ENCODE measurements at regions not wholly inside any gene's neighbourhood (a gene's known extent, or its start where the extent isn't known, plus 50 kb on each side); places are given as distances from the start of the nearest gene placed in this dataset.
"Not testable (repeated sequence)": the region's sequence is repeated elsewhere in the genome, so short reads cannot be mapped to it uniquely, and the experiment has no call there.

DNA sequence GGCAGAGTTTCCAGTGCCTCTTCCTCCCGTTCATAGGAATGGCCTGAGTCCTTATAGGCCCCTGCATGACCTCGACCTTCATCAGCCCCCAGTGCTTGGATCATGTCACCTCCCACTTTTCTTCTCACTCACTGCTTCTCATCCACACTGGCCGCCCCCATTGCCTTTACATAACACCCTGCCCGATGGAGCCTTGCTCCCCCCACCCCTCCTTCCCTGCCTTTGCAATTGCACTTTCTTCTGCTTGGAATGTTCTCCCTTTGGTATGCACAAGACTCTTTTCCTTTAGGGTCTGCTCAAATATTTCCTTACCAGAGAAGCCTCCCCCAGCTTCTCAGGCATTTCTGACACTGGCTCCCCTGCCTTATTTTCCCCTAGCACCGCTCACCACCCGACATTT is 125.2 kb upstream of the KCNJ6 start:
- DNase-seq (ENCODE audit: low read depth), result no peak

DNA sequence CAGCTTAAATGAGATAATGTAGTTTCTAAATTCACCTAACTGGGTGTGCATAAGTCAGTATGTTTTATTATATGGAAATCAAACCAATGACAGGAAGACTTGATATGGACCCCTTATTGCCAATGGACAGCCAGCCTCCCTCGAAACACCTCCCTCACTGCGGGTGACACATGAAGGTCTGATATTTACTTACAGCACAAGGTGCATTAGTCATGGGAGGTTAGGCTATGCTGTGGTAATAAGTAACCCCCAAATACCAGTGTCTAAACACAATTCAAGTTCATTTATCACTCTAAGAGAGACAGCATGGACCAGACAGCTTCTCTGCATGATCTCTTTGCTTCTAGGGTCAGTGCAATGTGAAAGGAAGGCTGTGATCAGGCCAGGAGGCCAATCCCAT is 126.0 kb upstream of the KCNJ6 start:
- no peak for DNase-seq (ENCODE audit: low read depth)

DNA sequence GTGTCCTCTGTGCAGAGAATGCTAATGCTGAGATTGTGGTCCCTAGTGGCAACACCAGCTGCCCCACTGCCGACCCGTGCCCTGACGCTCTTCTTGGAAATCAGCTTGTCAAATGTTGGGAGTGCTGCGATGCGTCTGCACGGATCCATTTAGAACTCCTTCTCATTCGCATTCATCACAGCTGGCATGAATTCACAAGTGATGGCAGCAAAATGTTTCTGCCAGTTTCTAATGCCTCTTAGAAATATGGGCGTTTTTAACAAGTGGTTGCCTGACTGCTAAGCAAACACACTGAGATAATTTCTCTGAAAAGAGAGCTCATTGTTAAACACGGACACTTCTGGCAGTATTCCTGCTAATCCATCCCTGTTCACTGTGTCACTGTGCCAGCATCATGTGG is 131.9 kb upstream of the KCNJ6 start:
- DNase-seq (ENCODE audit: low read depth), result no peak

DNA sequence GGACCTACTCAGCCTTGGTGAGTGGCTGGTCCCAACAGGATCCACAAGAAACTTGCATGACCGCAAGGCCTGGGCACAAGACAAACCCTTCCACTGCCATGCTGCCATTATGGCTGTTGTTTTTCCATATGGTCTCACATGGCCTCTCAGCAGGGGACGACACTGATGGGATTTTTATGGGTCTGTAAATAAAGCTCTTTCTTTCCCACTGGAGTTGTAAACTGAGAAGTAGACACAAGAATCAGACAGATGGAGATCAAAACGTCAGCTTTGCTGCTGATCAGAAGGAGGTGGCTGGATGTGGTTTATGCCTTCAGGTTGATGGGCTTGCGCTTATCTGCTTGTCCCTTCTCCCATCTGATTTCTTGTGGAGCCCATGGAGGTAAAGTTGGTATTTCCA is 138.1 kb upstream of the KCNJ6 start:
- no peak for DNase-seq (ENCODE audit: low read depth)

DNA sequence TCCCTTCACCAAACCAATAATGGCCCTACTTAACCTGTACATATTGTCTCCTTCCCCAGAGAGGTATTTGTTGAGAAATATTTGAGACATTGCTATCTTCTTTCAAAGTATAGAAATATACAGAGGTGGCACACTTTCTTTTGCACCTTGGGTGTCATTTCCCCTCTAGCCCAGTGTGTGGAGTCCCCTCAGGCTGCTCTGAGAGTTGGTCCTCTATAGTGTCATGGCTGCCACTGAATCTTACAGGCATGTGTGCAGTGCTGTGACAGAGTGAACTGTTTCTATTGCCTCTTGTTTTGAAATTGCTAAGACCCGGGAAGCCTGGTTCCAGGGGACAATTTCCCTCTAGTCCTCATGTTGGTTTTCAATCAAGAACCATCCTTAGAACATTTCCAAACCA is 140.2 kb upstream of the KCNJ6 start:
- no peak for DNase-seq (ENCODE audit: low read depth)

DNA sequence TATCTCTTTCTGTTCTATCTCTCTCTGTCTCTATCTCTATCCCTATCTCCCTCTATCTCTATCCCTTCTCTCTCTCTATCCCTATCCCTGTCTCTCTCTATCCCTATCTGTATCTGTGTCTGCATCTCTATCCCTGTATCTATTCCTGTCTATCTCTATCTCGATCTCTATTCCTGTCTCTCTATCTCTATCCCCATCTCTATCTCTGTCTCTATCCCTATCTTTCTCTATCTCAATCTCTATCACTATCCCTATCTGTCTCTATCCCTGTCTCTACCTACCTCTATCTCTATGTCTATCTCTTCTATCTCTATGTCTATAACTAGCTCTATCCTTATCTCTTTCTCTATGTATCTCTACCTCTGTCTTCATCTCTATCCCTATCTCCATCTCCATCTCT is 141.4 kb upstream of the KCNJ6 start:
- DNase-seq (ENCODE audit: low read depth), result no peak

DNA sequence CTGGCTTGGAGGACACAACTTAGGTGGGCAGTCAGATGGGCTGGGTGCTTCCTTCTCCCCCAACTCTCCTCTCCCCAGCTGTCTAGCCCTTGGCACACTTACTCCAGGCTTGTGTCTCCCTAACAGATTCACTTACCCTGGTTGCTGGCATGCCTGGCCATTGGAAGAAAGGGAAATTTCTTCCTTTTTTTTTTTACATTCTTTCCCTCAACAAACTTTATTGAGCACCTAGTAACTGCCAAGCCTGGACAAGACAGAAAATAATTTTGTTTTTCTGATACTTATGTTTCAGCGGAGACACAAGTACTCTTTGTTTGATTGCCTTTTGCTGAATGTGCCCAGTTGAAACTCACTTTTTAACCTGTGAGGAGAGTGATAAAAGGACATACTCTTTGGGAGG is 144.3 kb upstream of the KCNJ6 start:
- no peak for DNase-seq (ENCODE audit: low read depth)

DNA sequence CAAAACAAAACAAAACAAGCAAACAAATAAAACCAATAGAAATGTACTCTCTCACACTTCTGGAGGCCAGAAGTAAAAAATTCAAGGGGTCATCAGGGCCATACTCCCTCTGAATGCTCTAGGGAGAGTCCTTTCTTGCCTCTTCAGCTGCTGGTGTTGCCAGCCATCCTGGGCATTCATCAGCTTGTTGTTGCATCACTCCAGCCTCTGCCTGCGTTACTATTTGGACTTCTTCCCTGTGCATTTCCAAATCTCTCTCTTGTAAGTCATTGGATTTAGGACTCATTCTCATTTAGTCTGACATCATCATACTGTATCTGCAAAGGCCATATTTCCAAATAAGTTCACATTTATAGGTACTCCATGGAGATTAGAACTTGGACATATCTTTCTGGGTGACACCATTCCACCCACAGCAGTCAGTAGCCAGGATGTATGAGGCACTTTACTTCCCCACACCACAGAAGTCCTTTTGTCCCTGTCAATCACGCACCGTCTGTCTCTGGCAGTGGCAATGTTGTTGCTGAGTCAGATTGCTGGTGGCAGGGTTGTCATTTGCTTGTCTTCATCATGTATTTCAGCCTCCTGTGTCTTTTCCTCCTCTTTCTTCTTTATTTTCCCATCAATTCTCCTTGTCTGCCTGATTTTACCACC is 151.0 kb upstream of the KCNJ6 start:
- DNase-seq (ENCODE audit: low read depth), result peak; percentile 36

DNA sequence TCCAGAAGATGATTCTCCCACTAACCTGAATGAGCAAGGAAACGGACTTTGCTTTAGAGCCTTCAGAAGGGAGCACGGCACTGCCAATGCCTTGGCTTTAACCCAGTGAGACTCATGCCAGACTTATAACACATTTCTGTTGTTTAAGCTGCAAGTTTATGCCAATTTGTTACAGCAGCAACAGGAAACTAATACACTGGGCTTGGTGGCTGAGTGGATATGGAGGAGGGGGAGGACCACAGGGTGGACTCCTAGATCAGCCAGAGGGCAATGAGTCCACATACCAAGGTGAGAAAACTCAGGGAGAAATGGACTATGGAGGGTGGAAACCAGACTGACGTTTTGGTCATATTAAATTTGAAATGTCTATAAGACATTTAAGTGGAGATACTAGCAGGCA is 156.2 kb upstream of the KCNJ6 start:
- DNase-seq (ENCODE audit: low read depth), result no peak

DNA sequence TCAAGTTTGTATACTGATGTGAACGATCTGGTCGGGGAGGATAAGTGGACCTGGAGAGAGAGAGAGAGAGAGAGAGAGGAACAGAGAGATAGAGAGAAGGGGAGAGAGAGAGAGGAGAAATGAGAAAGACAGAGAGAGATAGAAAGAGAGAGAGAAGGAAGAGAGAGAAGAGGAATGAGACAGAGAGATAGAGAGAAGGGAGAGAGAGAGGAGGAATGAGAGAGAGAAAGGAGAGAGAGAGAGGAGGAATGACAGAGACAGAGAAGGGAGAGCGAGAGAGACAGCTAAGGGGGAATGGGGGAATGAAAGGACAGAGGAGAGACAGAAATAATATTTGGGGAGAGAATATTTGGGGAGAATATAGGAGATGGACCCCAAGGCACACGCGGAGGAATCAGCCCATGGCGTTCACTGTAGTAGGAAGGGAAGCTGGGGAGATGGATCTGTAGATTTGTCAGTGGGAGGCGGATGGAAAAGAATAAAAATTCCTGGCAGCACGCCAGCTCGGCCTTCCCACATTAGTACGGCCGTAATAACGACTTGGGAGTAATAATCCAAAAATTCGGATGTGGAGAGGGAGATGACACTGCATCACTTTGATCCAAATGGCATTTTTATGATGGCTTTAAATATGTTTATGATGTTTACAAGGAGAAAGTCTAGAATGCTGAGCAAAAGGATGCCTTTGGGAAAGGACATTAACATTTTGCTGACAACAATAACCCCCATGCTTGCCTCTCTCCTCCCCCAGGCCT is 159.8 kb upstream of the KCNJ6 start:
- DNase-seq (ENCODE audit: low read depth), result no peak

DNA sequence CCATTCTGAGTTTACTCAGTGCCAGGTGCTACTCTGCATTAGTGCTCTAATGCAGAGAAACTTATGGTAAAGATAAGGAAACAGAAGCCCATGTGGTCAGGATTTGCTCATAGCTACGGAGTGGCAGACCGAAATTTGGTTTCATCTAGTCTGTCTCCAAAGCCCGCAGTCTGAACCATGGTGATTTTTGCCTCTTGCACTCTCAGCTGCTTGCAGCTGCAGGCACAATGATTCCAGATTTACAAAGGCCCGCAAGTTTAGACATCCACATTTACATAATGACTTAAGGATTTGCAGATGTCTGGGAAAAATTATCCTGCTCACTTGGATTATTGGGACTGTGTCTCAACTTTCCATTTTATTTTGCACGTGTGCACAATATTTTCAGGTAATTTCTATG is 161.3 kb upstream of the KCNJ6 start:
- DNase-seq (ENCODE audit: low read depth), result peak; percentile 5

DNA sequence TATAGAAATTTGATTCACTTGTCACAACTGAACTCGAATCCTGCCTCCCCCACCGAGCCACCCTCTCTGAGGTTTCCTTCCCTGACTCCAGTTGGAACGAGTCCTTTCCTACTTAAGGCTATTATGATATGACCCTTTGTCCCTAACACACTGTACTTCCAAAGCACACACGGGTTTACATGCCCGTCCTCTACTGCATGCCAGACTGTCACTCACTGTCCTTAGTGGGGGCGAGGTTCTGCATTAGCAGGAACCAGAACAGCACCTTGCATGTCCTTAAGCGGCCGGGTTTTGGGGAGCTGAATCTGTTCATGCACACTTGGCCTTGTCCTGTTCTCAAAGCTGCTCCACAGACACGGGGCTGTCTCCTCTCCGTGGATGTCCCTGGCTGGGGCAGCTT is 164.6 kb upstream of the KCNJ6 start:
- no peak for DNase-seq (ENCODE audit: low read depth)

DNA sequence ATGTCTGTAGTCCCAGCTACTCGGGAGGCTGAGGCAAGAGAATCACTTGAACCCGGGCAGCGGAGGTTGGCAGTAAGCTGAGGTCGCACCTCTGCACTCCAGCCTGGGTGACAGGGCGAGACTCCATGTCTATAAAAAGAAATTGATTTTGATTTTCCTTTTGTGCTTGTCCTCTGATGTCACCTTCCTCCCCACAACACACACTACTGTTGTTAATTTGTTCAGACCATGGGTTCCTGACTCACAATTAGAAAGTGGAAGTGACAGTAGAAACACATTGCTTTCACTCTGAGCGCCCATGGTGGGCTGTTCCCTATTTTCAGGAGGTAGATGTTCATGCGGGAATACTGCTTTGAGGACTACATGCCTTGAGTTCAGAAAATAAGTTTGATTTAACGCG is 165.5 kb upstream of the KCNJ6 start:
- DNase-seq (ENCODE audit: low read depth), result no peak

DNA sequence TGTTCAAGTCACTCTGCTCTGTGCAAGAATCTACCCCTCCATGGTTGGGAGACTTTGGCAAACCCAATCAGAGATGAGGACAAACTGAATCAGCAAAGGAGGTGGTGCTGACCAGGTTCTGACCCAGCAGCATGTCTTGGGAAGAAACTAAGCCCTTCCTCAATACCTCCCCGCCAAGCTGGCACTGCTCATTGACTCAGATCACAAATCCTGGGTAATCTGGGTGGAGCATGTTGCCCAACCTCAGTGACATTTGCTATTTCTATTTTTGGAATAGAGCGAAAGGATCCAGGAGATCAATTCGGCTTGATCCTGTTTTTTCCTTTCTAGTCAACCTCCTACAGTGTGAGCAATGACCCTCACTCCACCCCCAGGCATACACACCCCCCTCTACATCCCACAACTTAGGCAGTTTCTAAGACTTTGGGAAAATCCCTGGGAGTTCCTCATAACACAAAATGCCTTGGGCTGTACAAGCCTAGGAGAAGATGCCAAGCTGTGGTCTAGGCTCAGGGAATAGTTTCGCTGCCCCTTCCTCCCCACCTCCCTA is 166.8 kb upstream of the KCNJ6 start:
- no peak for DNase-seq (ENCODE audit: low read depth)

DNA sequence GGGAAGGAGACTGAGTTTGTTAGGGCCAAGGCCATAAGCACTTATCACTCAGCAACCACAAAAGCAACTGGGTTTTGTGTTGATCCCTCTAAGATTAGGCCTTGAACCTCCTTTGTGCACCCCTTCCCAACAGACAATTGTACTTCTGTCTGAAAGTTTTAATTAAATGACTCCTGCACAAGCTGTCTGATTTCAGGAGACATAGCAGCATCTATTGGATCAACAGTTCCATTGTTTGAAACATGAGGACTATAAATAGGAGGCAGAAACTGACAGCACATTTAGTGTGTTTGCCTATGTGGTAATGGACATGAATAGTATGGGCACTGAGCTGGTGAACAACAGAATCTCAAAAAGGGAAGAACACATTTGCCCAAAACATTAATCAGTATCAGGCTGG is 167.3 kb upstream of the KCNJ6 start:
- no peak for DNase-seq (ENCODE audit: low read depth)

DNA sequence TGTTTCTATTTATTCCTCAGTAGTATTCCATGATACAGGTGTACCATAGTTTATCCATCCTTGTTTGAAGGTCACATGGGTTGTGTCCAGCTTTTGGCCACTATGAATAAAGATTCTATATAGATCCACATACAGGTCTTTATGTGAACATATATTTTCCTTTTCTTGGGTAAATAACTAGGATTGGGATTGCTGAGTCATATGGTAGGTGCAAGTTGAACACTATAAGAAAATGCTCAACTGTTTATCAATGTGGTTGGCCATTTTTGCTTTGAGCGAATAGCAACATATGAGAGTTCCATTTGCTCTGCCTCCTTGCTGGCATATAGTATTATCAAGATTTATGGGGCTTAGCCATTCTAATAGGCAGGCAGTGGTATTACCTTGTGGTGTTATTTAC is 170.2 kb upstream of the KCNJ15 start:
- no peak for DNase-seq (ENCODE audit: low read depth)

DNA sequence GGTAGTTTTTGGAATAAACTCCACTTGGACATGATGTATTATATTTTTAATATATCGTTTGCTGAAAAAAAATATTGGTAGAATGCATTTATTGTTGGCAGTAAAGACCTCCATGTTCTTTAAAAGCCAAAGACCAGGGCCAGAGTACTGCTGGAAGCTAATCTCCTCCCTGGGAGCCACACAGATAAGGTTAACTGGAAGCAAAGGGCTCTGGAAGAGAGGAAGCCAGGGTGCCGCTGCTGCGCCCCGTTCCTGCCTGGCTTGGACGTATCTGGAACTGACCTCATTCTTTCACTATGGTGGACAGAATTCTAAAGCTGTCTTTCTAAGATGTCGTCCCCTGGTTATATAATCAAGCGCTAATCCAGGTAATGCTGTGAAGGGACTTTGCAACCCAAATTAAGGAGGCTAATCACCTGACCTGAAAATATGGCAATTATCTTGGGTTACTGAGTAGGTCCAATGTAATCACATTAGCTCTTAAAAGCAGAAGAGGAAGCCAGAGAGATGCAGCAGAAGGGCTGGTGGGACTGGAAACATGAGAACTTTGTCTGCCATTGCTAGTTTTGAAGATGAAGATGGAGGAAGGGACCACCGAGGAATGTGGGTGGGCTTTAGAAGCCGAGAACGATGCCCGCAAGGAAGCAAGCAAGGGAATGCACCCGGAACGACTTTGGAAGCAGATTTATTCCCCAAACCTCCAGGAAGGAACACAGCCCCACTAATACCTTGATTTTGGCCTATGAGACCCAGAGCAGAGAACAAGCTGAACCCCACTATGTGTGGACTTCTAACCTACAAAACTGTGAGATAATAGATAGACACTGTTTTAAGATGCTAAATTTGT is 167.7 kb upstream of the KCNJ15 start:
- DNase-seq (ENCODE audit: low read depth), result no peak

DNA sequence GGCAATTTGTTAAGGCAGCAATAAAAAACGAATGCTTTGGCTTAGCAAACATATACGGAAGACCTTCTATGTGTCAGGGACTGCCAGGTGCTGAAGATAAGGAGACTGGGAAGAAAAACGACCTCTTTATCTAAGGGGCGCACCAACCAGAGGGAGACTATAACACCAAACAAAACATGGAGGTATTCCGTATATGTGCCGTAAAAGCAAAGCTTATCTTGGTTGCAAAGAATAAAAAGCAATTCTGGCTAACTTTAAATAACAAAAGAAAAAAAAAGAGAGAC is 167.1 kb upstream of the KCNJ15 start:
- DNase-seq (ENCODE audit: low read depth), result no peak

DNA sequence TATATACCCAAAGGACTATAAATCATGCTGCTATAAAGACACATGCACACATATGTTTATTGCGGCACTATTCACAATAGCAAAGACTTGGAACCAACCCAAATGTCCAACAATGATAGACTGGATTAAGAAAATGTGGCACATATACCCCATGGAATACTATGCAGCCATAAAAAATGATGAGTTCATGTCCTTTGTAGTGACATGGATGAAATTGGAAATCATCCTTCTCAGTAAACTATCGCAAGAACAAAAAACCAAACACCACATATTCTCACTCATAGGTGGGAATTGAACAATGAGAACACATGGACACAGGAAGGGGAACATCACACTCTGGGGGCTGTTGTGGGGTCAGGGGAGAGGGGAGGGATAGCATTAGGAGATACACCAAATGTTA is 165.7 kb upstream of the KCNJ15 start:
- not testable (repeated sequence) for DNase-seq (ENCODE audit: low read depth)

DNA sequence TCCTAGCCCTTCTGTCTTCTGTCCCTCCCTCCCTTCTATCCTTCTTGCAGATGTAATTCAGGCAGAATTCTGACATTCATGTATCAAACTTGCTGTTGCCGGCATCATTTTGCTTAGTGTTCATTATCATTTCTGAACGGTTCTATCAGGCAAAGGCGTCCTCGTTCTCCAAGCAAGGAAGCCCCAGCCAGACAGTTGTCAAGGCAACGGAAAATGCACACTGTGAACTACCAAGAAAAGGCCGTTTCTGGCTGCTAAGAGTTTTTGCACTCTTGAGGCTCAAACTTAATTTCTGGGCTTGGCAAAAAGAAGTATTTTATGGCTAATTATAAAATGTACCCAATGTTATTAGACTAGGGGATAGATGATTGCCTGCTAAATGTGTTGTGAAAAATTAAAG is 164.7 kb upstream of the KCNJ15 start:
- no peak for DNase-seq (ENCODE audit: low read depth)

DNA sequence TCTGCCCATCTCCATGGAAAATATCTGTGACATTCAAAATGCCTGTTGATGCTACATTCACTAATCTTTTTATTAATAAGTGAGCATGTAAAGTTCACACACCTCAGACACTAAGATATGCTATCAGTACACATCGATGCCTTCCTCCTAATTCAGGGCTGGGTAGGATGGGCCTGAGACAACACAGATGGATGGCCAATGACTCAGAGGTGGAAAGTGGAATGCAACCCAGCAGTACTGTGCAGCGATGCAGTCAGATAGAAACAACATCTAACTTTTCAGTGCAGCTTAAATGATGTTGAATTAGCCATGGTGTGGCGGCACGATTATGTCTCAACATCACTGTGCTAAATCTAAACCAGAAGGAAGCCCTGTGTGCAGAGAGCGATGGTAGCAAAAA is 161.6 kb upstream of the KCNJ15 start:
- DNase-seq (ENCODE audit: low read depth), result no peak

DNA sequence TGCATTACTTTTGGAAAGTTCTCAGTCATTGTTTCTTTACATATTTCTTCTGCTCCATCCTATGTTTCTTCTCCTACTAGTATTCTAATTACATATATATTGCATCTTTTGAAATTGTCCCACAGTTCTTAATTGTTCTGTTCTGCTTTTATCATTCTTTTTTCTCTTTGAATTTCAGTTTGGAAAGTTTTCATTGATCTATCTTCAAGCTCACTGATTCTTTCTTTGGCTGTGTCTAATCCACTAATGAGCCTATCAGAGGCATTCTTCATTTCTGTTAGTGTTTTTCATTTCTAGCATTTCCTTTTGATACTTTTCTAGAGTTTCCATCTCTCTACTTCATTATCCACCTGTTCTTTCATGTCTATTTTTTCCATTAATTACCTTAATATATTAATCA is 159.0 kb upstream of the KCNJ15 start:
- DNase-seq (ENCODE audit: low read depth), result no peak

DNA sequence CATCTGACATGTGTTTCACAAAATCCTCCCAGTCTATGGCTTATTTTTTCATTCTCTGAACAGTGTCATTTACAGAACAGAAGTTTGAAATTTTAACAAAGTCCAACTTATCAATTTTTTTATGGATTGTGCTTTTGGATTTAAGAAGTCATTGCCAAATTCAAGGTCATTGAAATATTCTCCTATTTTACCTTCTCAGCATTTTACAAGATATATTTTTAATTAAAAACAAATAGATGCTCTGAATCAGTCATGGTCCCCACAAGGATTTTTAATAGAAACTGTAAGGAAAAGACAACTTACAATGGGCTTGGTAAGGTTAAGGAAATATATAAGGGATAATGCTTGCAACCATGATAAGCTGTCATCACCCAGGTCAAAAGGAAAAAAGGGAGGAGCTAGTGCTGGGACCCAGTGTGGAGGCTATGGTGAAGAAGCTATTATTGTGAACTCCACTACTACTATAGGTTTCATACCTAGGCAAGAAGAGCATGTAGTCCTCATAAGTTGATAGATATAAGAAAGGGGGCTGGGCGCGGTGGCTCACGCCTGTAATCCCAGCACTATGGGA is 144.5 kb upstream of the KCNJ15 start:
- DNase-seq (ENCODE audit: low read depth), result no peak

Measured in stromal cell of bone marrow (primary cell).